GM21529 (cell line): ENCODE measurements at regions not wholly inside any gene's neighbourhood (a gene's known extent, or its start where the extent isn't known, plus 50 kb on each side); places are given as distances from the start of the nearest gene placed in this dataset.

Source experiments
- ATAC-seq: cut with Tn5 transposase; IDR thresholded peaks from one replicate; pipeline ENCODE4 v1.9.1; 2021; ENCODE audit not compliant: unreplicated experiment

- ATAC-seq, result no peak
Observed at GRCh38 chr12:20174528-20175175, 193.7 kb upstream of the PDE3A start.

- no peak for ATAC-seq
Observed at GRCh38 chr12:20175704-20176388, 192.5 kb upstream of the PDE3A start.

GRCh38 chr12:20181416-20182180, 186.7 kb upstream of the PDE3A start:
- ATAC-seq, result no peak

GRCh38 chr12:20183563-20183962, 184.8 kb upstream of the PDE3A start:
- no peak for ATAC-seq

- ATAC-seq, result no peak
Observed at GRCh38 chr12:20184514-20184913, 183.8 kb upstream of the PDE3A start.

GRCh38 chr12:20187456-20187855, 180.9 kb upstream of the PDE3A start:
- ATAC-seq, result no peak

GRCh38 chr12:20188930-20189653, 179.2 kb upstream of the PDE3A start:
- ATAC-seq, result no peak

- ATAC-seq, result no peak
Observed at GRCh38 chr12:20189767-20190166, 178.6 kb upstream of the PDE3A start.

GRCh38 chr12:20194171-20194570, 174.2 kb upstream of the PDE3A start:
- no peak for ATAC-seq

GRCh38 chr12:20196767-20197166, 171.6 kb upstream of the PDE3A start:
- ATAC-seq, result no peak

- ATAC-seq, result no peak
Observed at GRCh38 chr12:20197411-20197810, 170.9 kb upstream of the PDE3A start.

GRCh38 chr12:20199780-20200179, 168.6 kb upstream of the PDE3A start:
- no peak for ATAC-seq

- no peak for ATAC-seq
Observed at GRCh38 chr12:20201733-20202132, 166.6 kb upstream of the PDE3A start.

- ATAC-seq, result no peak
Observed at GRCh38 chr12:20205854-20206253, 162.5 kb upstream of the PDE3A start.

- ATAC-seq, result no peak
Observed at GRCh38 chr12:20206410-20206809, 161.9 kb upstream of the PDE3A start.

- ATAC-seq, result no peak
Observed at GRCh38 chr12:20210621-20211215, 157.6 kb upstream of the PDE3A start.

GRCh38 chr12:20211541-20211940, 156.8 kb upstream of the PDE3A start:
- ATAC-seq, result no peak

GRCh38 chr12:20211981-20212421, 156.3 kb upstream of the PDE3A start:
- ATAC-seq, result no peak

- ATAC-seq, result no peak
Observed at GRCh38 chr12:20212658-20213555, 155.4 kb upstream of the PDE3A start.
